WTC11 (cell line): ENCODE measurements at regions not wholly inside any gene's neighbourhood (a gene's known extent, or its start where the extent isn't known, plus 50 kb on each side); places are given as distances from the start of the nearest gene placed in this dataset.

Experiments used
- ATAC-seq: fragments of 200-7000 bp; cut with Tn5 transposase; 2 replicates; pipeline ENCODE4 v1.10.0; 2021; ENCODE audit warnings: mild to moderate bottlenecking, moderate library complexity
- CTCF ChIA-PET: fragments of 300-600 bp; sonication (Branson Sonifier 250); formaldehyde crosslinking; loops from one replicate; lab custom pipeline; 2021; ENCODE audit warnings: antibody characterized with exemption; lab: Charles Lee
- POLR2A ChIA-PET: fragments of 350-600 bp; sonication (Branson Sonifier 250); formaldehyde crosslinking; loops from one replicate; lab custom pipeline; 2021; ENCODE audit warnings: antibody characterized with exemption; lab: Charles Lee
- DNase-seq: peaks from one replicate; pipeline ENCODE4 v3.0.0; 2021; ENCODE audit warnings: low spot score
- H3K27ac Mint-ChIP-seq: 2 replicates; pipeline ENCODE4 v1.8.0; 2021; ENCODE audit warnings: mixed read lengths
- H3K27me3 Mint-ChIP-seq: 2 replicates; pipeline ENCODE4 v1.8.0; 2021; ENCODE audit warnings: low read depth, mild to moderate bottlenecking, moderate library complexity, mixed read lengths
- H3K36me3 Mint-ChIP-seq: 2 replicates; pipeline ENCODE4 v1.8.0; 2021; ENCODE audit warnings: mixed read lengths
- H3K4me1 Mint-ChIP-seq: 2 replicates; pipeline ENCODE4 v1.8.0; 2022; ENCODE audit warnings: mixed read lengths
- H3K4me3 Mint-ChIP-seq: 2 replicates; pipeline ENCODE4 v1.8.0; 2021; ENCODE audit warnings: mild to moderate bottlenecking, moderate library complexity, mixed read lengths
- H3K9me3 Mint-ChIP-seq: 2 replicates; pipeline ENCODE4 v1.8.0; 2021; ENCODE audit warnings: mixed read lengths
- AFF4 ChIP-seq: sonication (generic); formaldehyde crosslinking; IDR thresholded peaks from 2 replicates; pipeline ENCODE4 v1.8.1; 2023; ENCODE audit warnings: mild to moderate bottlenecking, missing genetic modification reagents, borderline replicate concordance
- ATF2 ChIP-seq: sonication (generic); formaldehyde crosslinking; IDR thresholded peaks from 2 replicates; pipeline ENCODE4 v1.8.1; 2022; ENCODE audit warnings: low read depth, missing genetic modification reagents, borderline replicate concordance
- CREB1 ChIP-seq: sonication (generic); formaldehyde crosslinking; IDR thresholded peaks from 2 replicates; pipeline ENCODE4 v1.8.0; 2023; ENCODE audit warnings: mild to moderate bottlenecking, missing genetic modification reagents
- CREM ChIP-seq: sonication (generic); formaldehyde crosslinking; IDR thresholded peaks from 2 replicates; pipeline ENCODE4 v1.8.1; 2022; ENCODE audit warnings: mild to moderate bottlenecking, missing genetic modification reagents, moderate library complexity
- CTCF ChIP-seq: fragments of 200-600 bp; IDR thresholded peaks from 2 replicates; pipeline ENCODE4 v1.8.0; 2022; ENCODE audit warnings: antibody characterized with exemption
- E2F1 ChIP-seq: sonication (generic); formaldehyde crosslinking; IDR thresholded peaks from 2 replicates; pipeline ENCODE4 v1.8.0; 2022; ENCODE audit warnings: mild to moderate bottlenecking, missing genetic modification reagents
- E2F4 ChIP-seq: sonication (generic); formaldehyde crosslinking; IDR thresholded peaks from 2 replicates; pipeline ENCODE4 v1.8.1; 2022; ENCODE audit warnings: low read depth, mild to moderate bottlenecking, moderate library complexity, missing genetic modification reagents, borderline replicate concordance
- E2F5 ChIP-seq: sonication (generic); formaldehyde crosslinking; IDR thresholded peaks from 2 replicates; pipeline ENCODE4 v1.8.1; 2022; ENCODE audit warnings: mild to moderate bottlenecking, moderate library complexity, missing genetic modification reagents
- FOXJ3 ChIP-seq: sonication (generic); formaldehyde crosslinking; IDR thresholded peaks from 2 replicates; pipeline ENCODE4 v1.9.0; 2021; ENCODE audit warnings: missing genetic modification reagents, mild to moderate bottlenecking, borderline replicate concordance
- FOXK1 ChIP-seq: sonication (generic); formaldehyde crosslinking; IDR thresholded peaks from 2 replicates; pipeline ENCODE4 v1.8.0; 2022; ENCODE audit warnings: mild to moderate bottlenecking, moderate library complexity, missing genetic modification reagents
- GRHL2 ChIP-seq: fragments of 250-450 bp; sonication (Bioruptor Pico); IDR thresholded peaks from 2 replicates; pipeline ENCODE4 v1.8.0; 2022; ENCODE audit warnings: mild to moderate bottlenecking, moderate library complexity; ENCODE audit not compliant: insufficient replicate concordance, severe bottlenecking
- IRF2 ChIP-seq: sonication (generic); formaldehyde crosslinking; IDR thresholded peaks from 2 replicates; pipeline ENCODE4 v1.8.0; 2022; ENCODE audit warnings: low read depth, missing genetic modification reagents, borderline replicate concordance
- JUN ChIP-seq: sonication (generic); formaldehyde crosslinking; IDR thresholded peaks from 2 replicates; pipeline ENCODE4 v1.8.0; 2023; ENCODE audit warnings: mild to moderate bottlenecking, missing genetic modification reagents
- OVOL2 ChIP-seq: fragments of 250-450 bp; sonication (Bioruptor Pico); IDR thresholded peaks from 2 replicates; pipeline ENCODE4 v1.9.0; 2021; ENCODE audit warnings: mild to moderate bottlenecking, borderline replicate concordance
- RELA ChIP-seq: sonication (generic); formaldehyde crosslinking; IDR thresholded peaks from 2 replicates; pipeline ENCODE4 v1.8.1; 2022; ENCODE audit warnings: missing genetic modification reagents, mild to moderate bottlenecking, borderline replicate concordance
- TCF7 ChIP-seq: sonication (generic); formaldehyde crosslinking; IDR thresholded peaks from 2 replicates; pipeline ENCODE4 v1.8.0; 2022; ENCODE audit warnings: mild to moderate bottlenecking, low read depth, missing genetic modification reagents, moderate library complexity
- ZNF121 ChIP-seq: sonication (generic); formaldehyde crosslinking; IDR thresholded peaks from 2 replicates; pipeline ENCODE4 v1.8.0; 2023; ENCODE audit warnings: missing genetic modification reagents
- ZNF138 ChIP-seq: sonication (generic); formaldehyde crosslinking; conservative IDR thresholded peaks from 2 replicates; pipeline ENCODE4 v1.8.1; 2022; ENCODE audit warnings: mild to moderate bottlenecking, moderate library complexity, missing genetic modification reagents
- ZNF423 ChIP-seq: fragments of 250-450 bp; sonication (Bioruptor Pico); IDR thresholded peaks from 2 replicates; pipeline ENCODE4 v2.1.2; 2022; ENCODE audit warnings: mild to moderate bottlenecking, moderate library complexity
- ZSCAN18 ChIP-seq: fragments of 250-450 bp; sonication (Bioruptor Pico); IDR thresholded peaks from 2 replicates; pipeline ENCODE4 v2.1.2; 2022; ENCODE audit warnings: mild to moderate bottlenecking, moderate library complexity

GRCh38 chr6:48584846-48585245, 473.8 kb upstream of the PTCHD4 start (continued):
- TF ChIP-seq IRF2 (CRISPR knock-in tag) (no peak), FOXJ3 (CRISPR knock-in tag) (no peak), OVOL2 (no peak), CTCF (no peak), FOXK1 (CRISPR knock-in tag) (no peak), AFF4 (CRISPR knock-in tag) (no peak), CREB1 (CRISPR knock-in tag) (no peak)

GRCh38 chr6:48570656-48571055, 459.7 kb upstream of the PTCHD4 start:
- DNase-seq = no peak
- no peak for ATAC-seq
- TF ChIP-seq E2F5 = no peak
- TF ChIP-seq ZNF121 = no peak
- no peak for TF ChIP-seq CREM
- TF ChIP-seq FOXK1 (CRISPR knock-in tag) = no peak
- TF ChIP-seq TCF7 (CRISPR knock-in tag) = no peak
- no peak for TF ChIP-seq GRHL2 (CRISPR knock-in tag)
- TF ChIP-seq ATF2 (CRISPR knock-in tag) = no peak
- TF ChIP-seq ZNF423 (CRISPR knock-in tag) = no peak
- TF ChIP-seq, all 79 proteins: peak for 0
- ChIA-PET CTCF (no interaction called here), POLR2A (no interaction called here)
- Mint-ChIP-seq H3K4me3 (no peak overlapping the region), H3K4me1 (peaks cover 18% of the 10 kb centered on the region), H3K9me3 (peaks cover 3% of the 10 kb centered on the region), H3K27ac (no peak overlapping the region), H3K36me3 (peaks cover 2% of the 10 kb centered on the region; the same call in 1 of the 2 replicates), H3K27me3 (no peaks in the 10 kb centered on the region)

- Mint-ChIP-seq H3K4me3 (no peak overlapping the region), H3K4me1 (peaks cover 30% of the 10 kb centered on the region), H3K9me3 (peaks cover 6% of the 10 kb centered on the region), H3K27ac (no peak overlapping the region), H3K27me3 (no peaks in the 10 kb centered on the region), H3K36me3 (peaks cover 5% of the 10 kb centered on the region; the same call in 1 of the 2 replicates)
- ChIA-PET CTCF (interaction anchor here (0.8 kb wide), 1 partner anchor 779 kb away, joined by 4 read pairs; no protein-coding TSS in a partner anchor), POLR2A (no interaction called here)
- ATAC-seq (no peak), DNase-seq (no peak)
- no peak for TF ChIP-seq CREM
- no peak for TF ChIP-seq ZNF121
- no peak for TF ChIP-seq JUN
- no peak for TF ChIP-seq RELA (CRISPR knock-in tag)
- no peak for TF ChIP-seq ZSCAN18 (CRISPR knock-in tag)
- TF ChIP-seq ZNF138 (CRISPR knock-in tag) = no peak
- TF ChIP-seq E2F4 = no peak
- no peak for TF ChIP-seq E2F1
Measured at GRCh38 chr6:48568856-48569255, 457.9 kb upstream of the PTCHD4 start.
